Mesenchymal stem cell (in vitro differentiated cells and primary cell): ENCODE measurements at regions not wholly inside any gene's neighbourhood (a gene's known extent, or its start where the extent isn't known, plus 50 kb on each side); places are given as distances from the start of the nearest gene placed in this dataset.

Experiments
- DNase-seq: peaks from one replicate; pipeline ENCODE4 v3.0.0-alpha.2; 2013
- H2AFZ ChIP-seq: one replicate; pipeline ENCODE4 v1.6.1; 2013; ENCODE audit warnings: low read depth, mild to moderate bottlenecking, control low read depth, inconsistent platforms, low read length, moderate library complexity
- H2AK5ac ChIP-seq: 2 replicates; pipeline ENCODE4 v1.6.1; 2013; ENCODE audit warnings: low read length, moderate library complexity, mild to moderate bottlenecking, inconsistent platforms; ENCODE audit not compliant: severe bottlenecking
- H2BK120ac ChIP-seq: one replicate; pipeline ENCODE4 v1.6.1; 2013; ENCODE audit warnings: low read depth, mild to moderate bottlenecking, inconsistent platforms, low read length, moderate library complexity
- H2BK12ac ChIP-seq, 2 experiments: one replicate each; pipeline ENCODE4 v1.6.1; 2013; ENCODE audit warnings: inconsistent platforms in 2 of 2, low read length in 2 of 2, mild to moderate bottlenecking in 2 of 2, moderate library complexity in 2 of 2, control low read depth in 1 of 2
- H2BK15ac ChIP-seq: one replicate; pipeline ENCODE4 v1.6.1; 2013; ENCODE audit warnings: mild to moderate bottlenecking, low read depth, inconsistent platforms; ENCODE audit not compliant: poor library complexity, severe bottlenecking
- H2BK5ac ChIP-seq: 2 replicates; pipeline ENCODE4 v1.6.1; 2013; ENCODE audit warnings: low read depth, mild to moderate bottlenecking, low read length, control low read depth, inconsistent platforms; ENCODE audit not compliant: poor library complexity, severe bottlenecking
- H3K14ac ChIP-seq, 2 experiments: one replicate each; pipeline ENCODE4 v1.6.1; 2013; ENCODE audit warnings: inconsistent platforms in 2 of 2, low read length in 2 of 2, control low read depth in 1 of 2, mild to moderate bottlenecking in 1 of 2, moderate library complexity in 1 of 2
- H3K18ac ChIP-seq, 2 experiments: one replicate each; pipeline ENCODE4 v1.6.1; 2013; ENCODE audit warnings: inconsistent platforms in 2 of 2, low read length in 2 of 2, control low read depth in 1 of 2, low read depth in 1 of 2, mild to moderate bottlenecking in 1 of 2
- H3K23ac ChIP-seq, 2 experiments: one replicate each; pipeline ENCODE4 v1.6.1; 2013; ENCODE audit warnings: inconsistent platforms in 2 of 2, low read length in 2 of 2, mild to moderate bottlenecking in 2 of 2, moderate library complexity in 2 of 2, control low read depth in 1 of 2
- H3K27ac ChIP-seq: 2 replicates; pipeline ENCODE4 v1.5.1; 2013; ENCODE audit warnings: mild to moderate bottlenecking, moderate library complexity, low read length, control low read depth, inconsistent platforms; ENCODE audit not compliant: poor library complexity, severe bottlenecking
- H3K27me3 ChIP-seq, 2 experiments: 2 replicates each; pipeline versions ENCODE4 v1.6.1 to v1.7.0; 2013; ENCODE audit warnings: low read length in 2 of 2, mild to moderate bottlenecking in 2 of 2, moderate library complexity in 2 of 2, control low read depth in 1 of 2, inconsistent platforms in 1 of 2; ENCODE audit not compliant: control insufficient read depth in 1 of 2, insufficient read depth in 1 of 2
- H3K36me3 ChIP-seq, 2 experiments: 2 replicates each; pipeline versions ENCODE4 v1.6.1 to v1.7.0; 2013; ENCODE audit warnings: low read length in 2 of 2, control low read depth in 1 of 2, inconsistent platforms in 1 of 2, low read depth in 1 of 2, mild to moderate bottlenecking in 1 of 2; ENCODE audit not compliant: insufficient read depth in 2 of 2, control insufficient read depth in 1 of 2
- H3K4ac ChIP-seq, 2 experiments: one replicate each; pipeline ENCODE4 v1.6.1; 2013; ENCODE audit warnings: inconsistent platforms in 2 of 2, low read length in 2 of 2, mild to moderate bottlenecking in 2 of 2, moderate library complexity in 2 of 2, control low read depth in 1 of 2, low read depth in 1 of 2
- H3K4me1 ChIP-seq: 2 replicates; pipeline ENCODE4 v1.6.1; 2013; ENCODE audit warnings: low read depth, low read length, control low read depth; ENCODE audit not compliant: control insufficient read depth, insufficient read depth
- H3K4me2 ChIP-seq: 2 replicates; pipeline ENCODE4 v1.6.1; 2013; ENCODE audit warnings: low read length, mild to moderate bottlenecking, inconsistent platforms; ENCODE audit not compliant: poor library complexity, severe bottlenecking
- H3K4me3 ChIP-seq, 2 experiments: 2 replicates each; pipeline versions ENCODE4 v1.5.1 to v1.7.0; 2013; ENCODE audit warnings: low read length in 2 of 2, mild to moderate bottlenecking in 2 of 2, control low read depth in 1 of 2, low read depth in 1 of 2; ENCODE audit not compliant: insufficient read depth in 1 of 2
- H3K79me1 ChIP-seq: replicated peaks from 2 replicates; pipeline ENCODE4 v1.6.1; 2013; ENCODE audit warnings: mild to moderate bottlenecking, control low read depth, low read length, inconsistent platforms; ENCODE audit not compliant: poor library complexity, severe bottlenecking
- H3K9ac ChIP-seq: 2 replicates; pipeline ENCODE4 v1.7.0; 2013; ENCODE audit warnings: mild to moderate bottlenecking, low read length, moderate library complexity
- H3K9me3 ChIP-seq: 2 replicates; pipeline ENCODE4 v1.7.0; 2013; ENCODE audit warnings: mild to moderate bottlenecking, low read length; ENCODE audit not compliant: control insufficient read depth
- H4K8ac ChIP-seq: one replicate; pipeline ENCODE4 v1.6.1; 2013; ENCODE audit warnings: inconsistent platforms, mild to moderate bottlenecking, low read length, moderate library complexity
- H4K91ac ChIP-seq: one replicate; pipeline ENCODE4 v1.6.1; 2013; ENCODE audit warnings: mild to moderate bottlenecking, low read length, inconsistent platforms
- WGBS: methylation state at CpG from one replicate; pipeline ENCODE4 v1.1.7; 2013; ENCODE audit warnings: mixed read lengths; 5-methylcytosine and 5-hydroxymethylcytosine counted together

DNA sequence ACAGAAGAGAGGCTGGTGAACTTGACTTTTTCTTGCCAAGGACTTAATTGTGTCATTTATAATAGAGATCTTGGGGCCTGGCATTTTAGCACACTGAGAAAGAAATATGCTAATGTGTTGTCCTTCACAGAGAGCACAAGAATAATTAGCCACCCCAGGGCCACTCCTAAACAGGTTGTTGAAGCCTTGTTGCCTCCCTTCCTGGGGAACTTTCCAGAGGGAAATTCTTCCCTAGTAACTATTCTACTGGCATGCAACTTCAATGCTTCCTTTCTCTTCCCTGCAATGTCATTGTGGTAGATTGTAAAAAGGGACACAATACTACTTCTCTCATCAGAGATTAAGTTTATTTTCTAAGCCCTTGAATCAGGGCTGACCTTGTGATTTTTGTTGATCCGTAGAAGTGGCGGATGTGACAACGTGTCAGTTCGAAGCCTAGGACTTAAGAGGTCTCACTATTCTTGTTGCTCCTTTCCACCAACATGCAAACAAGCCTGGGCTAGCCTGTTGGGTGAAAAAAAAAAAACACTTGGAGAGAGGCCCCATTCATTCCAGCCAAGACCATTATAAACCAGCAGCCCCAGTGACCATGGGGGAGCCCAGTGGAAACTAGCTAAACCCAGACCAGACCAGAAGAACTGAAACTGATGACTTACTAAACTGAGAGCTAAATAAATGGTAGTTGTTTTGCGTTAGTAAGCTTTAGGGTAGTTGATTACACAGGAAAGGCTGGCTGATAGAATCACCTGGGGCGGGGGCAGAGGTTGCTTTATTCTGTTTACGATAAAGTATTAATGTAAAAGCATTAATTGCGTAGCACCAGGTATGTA lies 287.2 kb downstream of the SHQ1 start:
- no peak overlapping the region for H2AFZ ChIP-seq
- H4K8ac ChIP-seq: no peak overlapping the region
- H2BK5ac ChIP-seq: no peak overlapping the region
- H3K9me3 ChIP-seq: peaks cover 12% of the 10 kb centered on the region
- H2BK15ac ChIP-seq: no peak overlapping the region
- H3K23ac ChIP-seq: no peak overlapping the region
- no peak overlapping the region for H2BK120ac ChIP-seq
- no peak overlapping the region for H2AK5ac ChIP-seq
- H3K4me3 ChIP-seq: no peak overlapping the region
- H3K18ac ChIP-seq: peak overlapping the region in 1 of 2 experiments; percentile 17
- WGBS: 98% methylated on average over 8 of the region's 8 CpGs
- peaks cover 0 to under 1% of the 10 kb centered on the region in 2 experiments for H3K27me3 ChIP-seq
- H3K27ac ChIP-seq: no peak overlapping the region
- no peaks in the 10 kb centered on the region for H3K4me1 ChIP-seq
- no peak overlapping the region for H2BK12ac ChIP-seq
- no peak overlapping the region for H3K14ac ChIP-seq
- DNase-seq: no peak
- H3K79me1 ChIP-seq: no peaks in the 10 kb centered on the region
- H3K4me2 ChIP-seq: no peak overlapping the region
- no peak overlapping the region for H4K91ac ChIP-seq
- no peak overlapping the region for H3K4ac ChIP-seq
- H3K36me3 ChIP-seq: no peaks in the 10 kb centered on the region
- H3K9ac ChIP-seq: no peak overlapping the region

DNA sequence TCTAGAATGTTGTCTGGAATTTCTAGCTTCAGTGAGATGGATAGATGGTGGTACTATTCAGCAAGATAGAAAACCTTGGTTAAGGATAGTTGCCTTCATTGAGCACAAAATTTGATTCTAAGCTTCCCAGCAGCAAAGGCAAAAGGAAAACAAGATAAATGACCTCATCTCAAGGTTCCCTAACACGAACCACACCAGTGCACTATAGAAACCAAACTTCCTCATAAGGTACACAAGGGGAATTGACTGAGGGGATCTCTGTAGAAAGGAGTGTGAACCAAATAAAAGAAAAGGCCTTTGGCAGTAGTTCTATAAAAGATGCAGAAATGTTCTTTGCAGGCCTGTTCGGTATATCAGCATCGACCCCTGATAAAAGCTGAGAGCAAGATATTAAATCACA lies 288.9 kb downstream of the SHQ1 start:
- Histone ChIP-seq H4K91ac (no peak overlapping the region), H3K4me2 (no peak overlapping the region), H3K4me3 (no peak overlapping the region), H3K14ac (no peak overlapping the region), H2BK120ac (no peak overlapping the region), H3K4ac (no peak overlapping the region), H3K27ac (no peak overlapping the region), H3K18ac (no peak overlapping the region), H4K8ac (no peak overlapping the region), H2BK15ac (no peak overlapping the region), H2AK5ac (no peak overlapping the region), H3K23ac (no peak overlapping the region), H2BK12ac (no peak overlapping the region), H3K9ac (no peak overlapping the region), H3K36me3 (no peaks in the 10 kb centered on the region), H2AFZ (no peak overlapping the region), H3K9me3 (peaks cover 12% of the 10 kb centered on the region), H2BK5ac (no peak overlapping the region), H3K27me3 (peaks cover 0 to 9% of the 10 kb centered on the region in 2 experiments), H3K79me1 (no peaks in the 10 kb centered on the region), H3K4me1 (no peaks in the 10 kb centered on the region)
- no peak for DNase-seq
- WGBS: 91% methylated on average over 2 of the region's 3 CpGs

GRCh38 chr3:72558001-72558400 lies 290.2 kb downstream of the SHQ1 start:
- Histone ChIP-seq H2BK12ac (no peak overlapping the region), H3K36me3 (no peaks in the 10 kb centered on the region), H3K9ac (no peak overlapping the region), H3K4me2 (no peak overlapping the region), H2AK5ac (no peak overlapping the region), H3K23ac (no peak overlapping the region), H2BK15ac (no peak overlapping the region), H2AFZ (no peak overlapping the region), H3K79me1 (no peaks in the 10 kb centered on the region), H2BK120ac (no peak overlapping the region), H3K4me3 (no peak overlapping the region), H4K8ac (no peak overlapping the region), H3K9me3 (peaks cover 12% of the 10 kb centered on the region), H3K18ac (no peak overlapping the region), H3K27me3 (peaks cover 0 to 10% of the 10 kb centered on the region in 2 experiments), H4K91ac (no peak overlapping the region), H3K4ac (no peak overlapping the region), H3K4me1 (no peaks in the 10 kb centered on the region), H2BK5ac (no peak overlapping the region), H3K27ac (no peak overlapping the region), H3K14ac (no peak overlapping the region)
- 88% methylated on average over 2 of the region's 3 CpGs for WGBS
- DNase-seq: no peak

DNA sequence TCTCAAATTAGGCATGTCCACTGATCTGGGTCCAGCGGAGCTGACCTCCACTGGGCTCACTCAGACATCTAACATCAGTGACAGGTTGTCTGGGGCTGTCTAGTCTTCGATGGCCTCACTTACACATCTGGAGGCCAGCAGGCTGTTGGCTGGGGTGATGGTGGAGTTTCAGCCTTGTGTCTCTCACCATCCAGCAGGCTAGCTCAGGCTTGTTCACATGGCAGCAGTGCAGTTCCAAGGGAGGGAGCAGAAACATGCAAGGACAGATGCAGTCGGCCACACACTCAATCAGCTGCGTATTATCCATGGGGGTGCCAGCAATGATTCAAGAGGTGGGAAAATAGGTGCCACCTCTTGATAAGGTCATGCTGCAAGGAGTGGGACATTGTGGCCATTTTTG lies 292.5 kb downstream of the SHQ1 start:
- WGBS: 94% methylated on average over 4 of the region's 4 CpGs
- no peaks in the 10 kb centered on the region for H3K4me1 ChIP-seq
- H2BK15ac ChIP-seq: no peak overlapping the region
- H3K18ac ChIP-seq: no peak overlapping the region
- no peak overlapping the region for H3K4ac ChIP-seq
- no peaks in the 10 kb centered on the region for H3K36me3 ChIP-seq
- no peak overlapping the region for H3K4me2 ChIP-seq
- H2BK12ac ChIP-seq: no peak overlapping the region
- peaks cover 6% of the 10 kb centered on the region for H3K9me3 ChIP-seq
- H2AFZ ChIP-seq: no peak overlapping the region
- DNase-seq: no peak
- H2BK120ac ChIP-seq: no peak overlapping the region
- H3K14ac ChIP-seq: no peak overlapping the region
- H3K79me1 ChIP-seq: no peaks in the 10 kb centered on the region
- no peak overlapping the region for H4K91ac ChIP-seq
- H4K8ac ChIP-seq: no peak overlapping the region
- H2BK5ac ChIP-seq: no peak overlapping the region
- H2AK5ac ChIP-seq: no peak overlapping the region
- H3K27ac ChIP-seq: no peak overlapping the region
- no peak overlapping the region for H3K23ac ChIP-seq
- H3K27me3 ChIP-seq: peaks cover 0 to 10% of the 10 kb centered on the region in 2 experiments
- H3K4me3 ChIP-seq: no peak overlapping the region
- H3K9ac ChIP-seq: no peak overlapping the region
